ENCODE measurements at regions not wholly inside any gene's neighbourhood (a gene's known extent, or its start where the extent isn't known, plus 50 kb on each side); places are given as distances from the start of the nearest gene placed in this dataset.

GRCh38 chr10:129020651-129021330 is 446.2 kb upstream of the MGMT start:
- ATAC-seq (no peak), DNase-seq (ENCODE audit: low spot score) (no peak)

GRCh38 chr10:129021594-129022304 is 445.3 kb upstream of the MGMT start:
- DNase-seq (ENCODE audit: low spot score) (no peak), ATAC-seq (no peak)

GRCh38 chr10:129023082-129023481 is 444.0 kb upstream of the MGMT start:
- no peak for DNase-seq (ENCODE audit: low spot score)
- no peak for ATAC-seq

GRCh38 chr10:129024046-129024445 is 443.0 kb upstream of the MGMT start:
- DNase-seq (ENCODE audit: low spot score) = no peak

GRCh38 chr10:129025787-129026186 is 441.3 kb upstream of the MGMT start:
- ATAC-seq = no peak
- no peak for DNase-seq (ENCODE audit: low spot score)

More at GRCh38 chr10:129024046-129024445, 443.0 kb upstream of the MGMT start:
- ATAC-seq = no peak

- no peak for ATAC-seq
- no peak for DNase-seq (ENCODE audit: low spot score)
Measured at GRCh38 chr10:129027906-129028305, 439.1 kb upstream of the MGMT start.

- ATAC-seq = no peak
- DNase-seq (ENCODE audit: low spot score) = no peak
Measured at GRCh38 chr10:129028451-129028850, 438.6 kb upstream of the MGMT start.

- no peak for DNase-seq (ENCODE audit: low spot score)
- ATAC-seq = no peak
Measured at GRCh38 chr10:129029051-129029450, 438.0 kb upstream of the MGMT start.

- no peak for DNase-seq (ENCODE audit: low spot score)
Measured at GRCh38 chr10:129029851-129030602, 437.0 kb upstream of the MGMT start.

GRCh38 chr10:129030603-129030895 is 436.5 kb upstream of the MGMT start:
- no peak for DNase-seq (ENCODE audit: low spot score)

More at GRCh38 chr10:129029851-129030602, 437.0 kb upstream of the MGMT start:
- ATAC-seq = no peak

GRCh38 chr10:129030996-129031843 is 435.8 kb upstream of the MGMT start:
- peak; percentile 53 for DNase-seq (ENCODE audit: low spot score)
- peak; percentile 99 for ATAC-seq

More at GRCh38 chr10:129030603-129030895, 436.5 kb upstream of the MGMT start:
- no peak for ATAC-seq

GRCh38 chr10:129031844-129032150 is 435.2 kb upstream of the MGMT start:
- no peak for DNase-seq (ENCODE audit: low spot score)
- ATAC-seq = no peak

GRCh38 chr10:129032372-129033313 is 434.4 kb upstream of the MGMT start:
- ATAC-seq = no peak
- no peak for DNase-seq (ENCODE audit: low spot score)

- ATAC-seq (no peak), DNase-seq (ENCODE audit: low spot score) (no peak)
Measured at GRCh38 chr10:129033340-129033739, 433.7 kb upstream of the MGMT start.

GRCh38 chr10:129033790-129034272 is 433.2 kb upstream of the MGMT start:
- ATAC-seq = no peak

GRCh38 chr10:129035052-129035827 is 431.8 kb upstream of the MGMT start:
- ATAC-seq (no peak), DNase-seq (ENCODE audit: low spot score) (no peak)

More at GRCh38 chr10:129033790-129034272, 433.2 kb upstream of the MGMT start:
- DNase-seq (ENCODE audit: low spot score) = no peak

GRCh38 chr10:129038522-129038921 is 428.5 kb upstream of the MGMT start:
- no peak for ATAC-seq
- no peak for DNase-seq (ENCODE audit: low spot score)

- DNase-seq (ENCODE audit: low spot score) (no peak), ATAC-seq (no peak)
Measured at GRCh38 chr10:129039406-129040370, 427.4 kb upstream of the MGMT start.
